ENCODE measurements at regions not wholly inside any gene's neighbourhood (a gene's known extent, or its start where the extent isn't known, plus 50 kb on each side); places are given as distances from the start of the nearest gene placed in this dataset.

DNA sequence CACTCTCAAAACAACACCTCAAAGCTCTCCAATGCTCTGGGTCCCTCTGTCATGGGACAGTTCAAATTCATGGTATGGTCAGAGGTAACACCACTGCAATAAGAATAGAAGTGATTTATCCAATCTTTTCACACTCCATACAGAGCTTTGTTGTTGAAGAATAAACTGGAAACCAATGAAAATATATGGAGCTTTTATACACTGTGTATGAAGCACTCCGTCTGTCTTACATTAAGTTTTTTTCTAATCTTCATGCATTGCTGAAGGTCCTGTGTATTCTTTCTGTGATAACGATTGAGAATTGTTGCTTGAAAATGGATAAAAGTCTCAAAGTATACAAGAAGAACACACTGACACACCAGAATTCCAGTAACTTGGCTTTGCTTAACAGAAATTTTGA is 603.7 kb upstream of the LUZP2 start:
- DNase-seq = no peak
- TF ChIP-seq POLR2AphosphoS5 (IDR thresholded peaks at IDR 0.05) = no peak
- no peak for TF ChIP-seq POLR2A (IDR thresholded peaks at IDR 0.05)
- TF ChIP-seq, protein P1, sequence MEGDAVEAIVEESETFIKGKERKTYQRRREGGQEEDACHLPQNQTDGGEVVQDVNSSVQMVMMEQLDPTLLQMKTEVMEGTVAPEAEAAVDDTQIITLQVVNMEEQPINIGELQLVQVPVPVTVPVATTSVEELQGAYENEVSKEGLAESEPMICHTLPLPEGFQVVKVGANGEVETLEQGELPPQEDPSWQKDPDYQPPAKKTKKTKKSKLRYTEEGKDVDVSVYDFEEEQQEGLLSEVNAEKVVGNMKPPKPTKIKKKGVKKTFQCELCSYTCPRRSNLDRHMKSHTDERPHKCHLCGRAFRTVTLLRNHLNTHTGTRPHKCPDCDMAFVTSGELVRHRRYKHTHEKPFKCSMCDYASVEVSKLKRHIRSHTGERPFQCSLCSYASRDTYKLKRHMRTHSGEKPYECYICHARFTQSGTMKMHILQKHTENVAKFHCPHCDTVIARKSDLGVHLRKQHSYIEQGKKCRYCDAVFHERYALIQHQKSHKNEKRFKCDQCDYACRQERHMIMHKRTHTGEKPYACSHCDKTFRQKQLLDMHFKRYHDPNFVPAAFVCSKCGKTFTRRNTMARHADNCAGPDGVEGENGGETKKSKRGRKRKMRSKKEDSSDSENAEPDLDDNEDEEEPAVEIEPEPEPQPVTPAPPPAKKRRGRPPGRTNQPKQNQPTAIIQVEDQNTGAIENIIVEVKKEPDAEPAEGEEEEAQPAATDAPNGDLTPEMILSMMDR (IDR thresholded peaks at IDR 0.05) = no peak
- no peak for TF ChIP-seq EP300 (IDR thresholded peaks at IDR 0.05)
- Histone ChIP-seq H3K4me1 (no peaks in the 10 kb centered on the region), H3K36me3 (no peaks in the 10 kb centered on the region), H3K27me3 (no peaks in the 10 kb centered on the region), H3K9me3 (no peaks in the 10 kb centered on the region), H3K4me3 (no peak overlapping the region), H3K27ac (no peak overlapping the region)
- intact Hi-C loops (cut with DNase I; ENCODE audit: low total_unique reads) = no loop called here
- WGBS, 5 donors = 75 to 92% (median 81%) methylated on average over 2 of the region's 2 CpGs

DNA sequence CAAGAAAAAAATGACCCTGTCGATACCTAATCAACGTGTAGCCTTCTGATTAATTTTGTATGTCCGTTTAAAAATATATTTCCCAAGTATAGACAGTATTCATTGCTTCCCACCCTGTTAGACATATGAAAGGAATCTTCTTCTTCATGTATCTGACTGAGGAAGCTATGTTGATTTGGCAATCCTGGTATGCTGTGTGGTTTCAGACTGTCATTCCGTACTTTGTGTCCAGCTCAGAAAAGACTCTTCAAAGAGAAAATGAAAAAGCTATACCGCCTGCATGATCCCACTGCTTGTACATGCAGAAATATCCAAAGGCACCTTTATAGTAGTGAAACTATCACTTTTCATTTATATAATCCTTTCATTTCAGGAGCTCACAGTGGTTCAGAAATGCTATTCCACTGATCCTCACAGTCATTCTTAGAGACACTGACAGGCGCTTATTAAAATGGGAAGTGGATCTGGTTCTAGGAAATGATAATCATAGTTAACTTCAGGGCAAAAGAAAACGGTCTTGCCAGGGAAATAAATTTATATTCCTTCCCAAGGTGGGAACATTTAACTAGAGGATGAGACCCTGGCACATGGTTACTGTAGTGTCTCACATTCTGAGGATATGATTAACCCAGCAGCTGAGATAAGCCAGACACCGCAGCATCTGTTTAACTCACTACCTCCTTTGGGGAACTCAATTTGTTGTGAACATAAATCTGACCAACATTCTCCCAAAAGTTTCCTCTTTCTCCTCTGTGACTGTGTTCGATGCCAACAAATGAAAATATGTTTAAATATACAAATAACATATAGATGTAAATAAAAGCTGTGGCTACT is 599.2 kb upstream of the LUZP2 start:
- Histone ChIP-seq H3K9me3 (no peaks in the 10 kb centered on the region), H3K36me3 (no peaks in the 10 kb centered on the region), H3K27ac (no peak overlapping the region), H3K4me3 (no peak overlapping the region), H3K27me3 (no peaks in the 10 kb centered on the region), H3K4me1 (no peaks in the 10 kb centered on the region)
- DNase-seq = peak in 1 of 2 donors; percentile 13
- WGBS, 5 donors = 72 to 77% (median 74%) methylated on average over 9 of the region's 9 CpGs
- intact Hi-C loops (cut with DNase I; ENCODE audit: low total_unique reads) = no loop called here
- TF ChIP-seq POLR2AphosphoS5 (IDR thresholded peaks at IDR 0.05) = no peak
- TF ChIP-seq EP300 (IDR thresholded peaks at IDR 0.05) = no peak
- no peak for TF ChIP-seq POLR2A (IDR thresholded peaks at IDR 0.05)
- TF ChIP-seq, protein P1 (IDR thresholded peaks at IDR 0.05) = no peak

DNA sequence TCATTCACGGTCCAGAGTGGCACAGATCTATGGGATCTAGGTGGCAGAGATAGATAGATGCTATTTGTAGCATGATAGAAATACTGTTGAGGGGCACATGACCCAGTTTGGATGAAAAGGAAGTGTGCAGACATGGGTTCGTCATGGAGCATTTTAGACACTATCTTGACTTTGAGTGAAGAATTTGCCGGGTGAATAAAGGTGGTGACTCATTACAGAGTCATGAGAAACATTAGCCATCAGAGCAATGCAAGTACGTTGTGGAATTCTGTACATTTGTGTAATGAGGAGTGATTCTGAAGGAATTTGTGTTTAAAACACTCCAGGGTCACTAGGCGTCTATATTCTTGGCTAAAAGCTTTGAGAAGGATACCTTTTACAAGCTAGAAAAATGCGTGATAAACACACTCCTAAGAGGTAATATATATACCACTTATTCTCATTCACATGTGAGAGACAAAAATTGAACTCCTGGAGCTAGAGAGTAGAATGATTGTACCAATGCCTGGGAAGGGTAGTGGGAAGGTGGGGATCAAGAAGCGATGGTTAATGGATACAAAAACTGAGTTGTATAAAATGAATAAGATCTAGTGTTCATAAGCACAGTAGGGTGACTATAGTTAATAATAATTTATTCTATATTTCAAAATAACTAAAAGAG is 593.7 kb upstream of the LUZP2 start:
- Histone ChIP-seq H3K27ac (no peak overlapping the region), H3K4me1 (no peaks in the 10 kb centered on the region), H3K9me3 (no peaks in the 10 kb centered on the region), H3K36me3 (no peaks in the 10 kb centered on the region), H3K27me3 (no peaks in the 10 kb centered on the region), H3K4me3 (no peak overlapping the region)
- no peak for TF ChIP-seq EP300 (IDR thresholded peaks at IDR 0.05)
- TF ChIP-seq POLR2A (IDR thresholded peaks at IDR 0.05) = no peak
- TF ChIP-seq POLR2AphosphoS5 (IDR thresholded peaks at IDR 0.05) = no peak
- intact Hi-C loops (cut with DNase I; ENCODE audit: low total_unique reads) = no loop called here
- WGBS, 5 donors = 65 to 76% (median 74%) methylated on average over 7 of the region's 7 CpGs
- no peak for DNase-seq

DNA sequence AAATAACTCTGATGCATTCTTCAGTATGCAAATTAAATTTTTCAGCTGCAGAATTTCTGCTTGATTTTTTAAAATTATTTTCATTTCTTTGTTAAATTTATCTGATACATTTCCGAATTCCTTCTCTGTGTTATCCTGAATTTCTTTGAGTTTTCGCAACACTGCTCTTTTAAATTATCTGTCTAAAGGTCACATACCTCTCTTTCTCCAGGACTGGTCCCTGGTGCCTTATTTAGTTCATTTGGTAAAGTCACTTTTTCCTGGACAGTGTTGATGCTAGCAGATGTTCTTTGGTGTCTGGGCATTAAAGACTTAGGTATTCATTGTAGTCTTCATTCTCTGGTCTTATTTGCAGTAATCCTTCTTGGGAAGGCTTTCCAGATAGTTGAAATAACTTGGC is 577.4 kb upstream of the LUZP2 start:
- DNase-seq = no peak
- TF ChIP-seq POLR2A (IDR thresholded peaks at IDR 0.05) (no peak), EP300 (IDR thresholded peaks at IDR 0.05) (no peak), POLR2AphosphoS5 (IDR thresholded peaks at IDR 0.05) (no peak)
- TF ChIP-seq, protein P1 (IDR thresholded peaks at IDR 0.05) = no peak
- no peaks in the 10 kb centered on the region for H3K27me3 ChIP-seq
- no peak overlapping the region for H3K4me3 ChIP-seq
- WGBS, 5 donors = 77 to 94% (median 83%) methylated on average over 2 of the region's 2 CpGs
- H3K36me3 ChIP-seq = no peaks in the 10 kb centered on the region
- intact Hi-C loops (cut with DNase I; ENCODE audit: low total_unique reads) = no loop called here
- no peak overlapping the region for H3K27ac ChIP-seq
- no peaks in the 10 kb centered on the region for H3K4me1 ChIP-seq
- H3K9me3 ChIP-seq = no peaks in the 10 kb centered on the region

Data from stomach (tissue), 8 donors.